ENCODE measurements at regions not wholly inside any gene's neighbourhood (a gene's known extent, or its start where the extent isn't known, plus 50 kb on each side); places are given as distances from the start of the nearest gene placed in this dataset.

DNA sequence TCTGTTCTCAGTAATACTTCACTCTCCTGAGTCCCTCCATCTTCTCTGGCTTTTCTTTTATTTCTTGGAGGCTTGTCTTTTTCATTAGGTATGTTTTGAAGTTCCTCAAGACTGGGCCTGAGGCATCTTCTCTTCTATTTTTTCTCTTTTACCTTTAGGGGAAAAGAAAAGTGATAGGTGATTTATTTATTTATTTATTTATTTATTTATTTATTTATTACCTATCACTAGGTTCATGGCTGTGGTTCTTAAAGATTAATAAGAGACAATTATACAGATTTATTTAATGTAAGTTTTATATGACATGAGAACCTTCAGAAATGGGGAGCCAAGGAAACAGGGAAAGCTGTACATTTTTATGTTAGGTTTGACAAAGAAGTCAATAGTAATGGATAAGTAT is 330.3 kb upstream of the RBMS3 start:
- no peaks in the 10 kb centered on the region for H3K9me3 ChIP-seq
- ATAC-seq (ENCODE audit: insufficient number of reproducible peaks, low FRiP score, low read depth), result no peak
- no peaks in the 10 kb centered on the region for H3K27me3 ChIP-seq (replicated peaks; ENCODE audit: insufficient read depth)
- H3K27ac ChIP-seq, result no peak overlapping the region
- H3K36me3 ChIP-seq, result no peaks in the 10 kb centered on the region
- peaks cover 0 to 9% of the 10 kb centered on the region in 2 donors for H3K4me1 ChIP-seq (ENCODE audit: control insufficient read depth in 1 of 2, low read depth in 2 of 2)
- DNase-seq (ENCODE audit: low spot score), result no peak
- TF ChIP-seq, protein P1, sequence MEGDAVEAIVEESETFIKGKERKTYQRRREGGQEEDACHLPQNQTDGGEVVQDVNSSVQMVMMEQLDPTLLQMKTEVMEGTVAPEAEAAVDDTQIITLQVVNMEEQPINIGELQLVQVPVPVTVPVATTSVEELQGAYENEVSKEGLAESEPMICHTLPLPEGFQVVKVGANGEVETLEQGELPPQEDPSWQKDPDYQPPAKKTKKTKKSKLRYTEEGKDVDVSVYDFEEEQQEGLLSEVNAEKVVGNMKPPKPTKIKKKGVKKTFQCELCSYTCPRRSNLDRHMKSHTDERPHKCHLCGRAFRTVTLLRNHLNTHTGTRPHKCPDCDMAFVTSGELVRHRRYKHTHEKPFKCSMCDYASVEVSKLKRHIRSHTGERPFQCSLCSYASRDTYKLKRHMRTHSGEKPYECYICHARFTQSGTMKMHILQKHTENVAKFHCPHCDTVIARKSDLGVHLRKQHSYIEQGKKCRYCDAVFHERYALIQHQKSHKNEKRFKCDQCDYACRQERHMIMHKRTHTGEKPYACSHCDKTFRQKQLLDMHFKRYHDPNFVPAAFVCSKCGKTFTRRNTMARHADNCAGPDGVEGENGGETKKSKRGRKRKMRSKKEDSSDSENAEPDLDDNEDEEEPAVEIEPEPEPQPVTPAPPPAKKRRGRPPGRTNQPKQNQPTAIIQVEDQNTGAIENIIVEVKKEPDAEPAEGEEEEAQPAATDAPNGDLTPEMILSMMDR (IDR thresholded peaks at IDR 0.05), result no peak
- H3K4me3 ChIP-seq, result no peak overlapping the region

DNA sequence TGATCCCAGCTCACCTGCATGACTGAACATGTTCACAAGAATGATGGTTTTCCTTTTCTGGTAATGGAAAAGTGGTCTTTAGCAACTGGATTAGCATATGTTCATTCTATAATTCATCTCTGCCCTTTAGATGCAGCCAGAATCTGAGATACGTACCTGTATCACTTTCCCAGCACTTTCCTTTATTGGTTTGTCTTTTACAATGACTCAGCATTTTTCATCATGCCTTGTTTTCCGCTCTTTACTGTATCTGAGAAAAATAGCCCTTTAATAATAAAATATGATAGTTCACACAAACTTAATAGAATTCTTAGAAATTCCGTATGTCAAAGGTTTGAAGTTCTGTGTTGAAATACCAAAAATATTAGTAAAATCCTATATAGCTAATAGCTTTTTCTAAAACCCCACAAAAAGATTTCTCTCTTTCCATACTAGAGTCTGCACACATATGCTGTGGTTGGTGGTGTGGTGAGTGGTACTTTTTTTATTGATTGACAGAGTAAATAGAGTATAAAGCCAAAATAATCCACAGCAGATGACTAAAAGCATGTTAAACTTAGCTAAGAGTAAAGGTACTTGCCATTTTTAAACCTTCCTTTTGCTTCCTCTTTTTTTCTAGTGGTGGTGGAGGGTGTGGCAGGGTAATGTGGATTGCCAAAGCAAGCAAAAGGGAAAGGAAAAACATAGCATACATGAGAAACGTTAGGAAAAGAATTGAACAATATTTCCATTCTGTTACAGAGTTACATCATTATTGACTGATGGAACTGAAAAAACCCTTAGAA is 328.9 kb upstream of the RBMS3 start:
- Histone ChIP-seq H3K4me3 (no peak overlapping the region), H3K27ac (no peak overlapping the region), H3K36me3 (no peaks in the 10 kb centered on the region), H3K9me3 (no peaks in the 10 kb centered on the region), H3K4me1 (ENCODE audit: control insufficient read depth in 1 of 2, low read depth in 2 of 2) (peaks cover 0 to 9% of the 10 kb centered on the region in 2 donors), H3K27me3 (replicated peaks; ENCODE audit: insufficient read depth) (no peaks in the 10 kb centered on the region)
- TF ChIP-seq, protein P1 (IDR thresholded peaks at IDR 0.05), result no peak
- ATAC-seq (ENCODE audit: insufficient number of reproducible peaks, low FRiP score, low read depth) (no peak), DNase-seq (ENCODE audit: low spot score) (no peak)

DNA sequence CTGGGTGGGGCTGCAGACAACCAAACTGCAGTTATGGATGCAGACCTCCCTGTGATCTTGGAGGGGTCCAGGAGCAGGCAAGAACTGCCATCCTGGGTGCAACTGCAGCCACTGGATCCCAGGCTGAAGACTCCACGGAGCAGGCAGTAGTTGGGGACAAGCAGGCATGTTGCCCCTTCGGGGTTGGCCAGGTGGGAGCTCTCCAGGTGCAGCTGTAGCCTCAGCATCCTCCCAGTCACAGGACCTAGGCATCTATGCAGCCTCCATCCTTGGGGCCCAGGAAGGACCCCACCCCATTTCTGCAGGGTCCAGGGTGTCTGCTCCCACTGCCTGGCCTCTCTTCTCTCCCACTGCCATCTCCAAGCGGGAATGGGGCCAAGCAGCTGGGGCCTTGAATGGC is 322.2 kb upstream of the RBMS3 start:
- ATAC-seq (ENCODE audit: insufficient number of reproducible peaks, low FRiP score, low read depth) (no peak), DNase-seq (ENCODE audit: low spot score) (no peak)
- no peak overlapping the region for H3K27ac ChIP-seq
- no peaks in the 10 kb centered on the region for H3K36me3 ChIP-seq
- TF ChIP-seq, protein P1 (IDR thresholded peaks at IDR 0.05), result no peak
- no peaks in the 10 kb centered on the region for H3K9me3 ChIP-seq
- H3K4me3 ChIP-seq, result no peak overlapping the region
- H3K27me3 ChIP-seq (replicated peaks; ENCODE audit: insufficient read depth), result no peaks in the 10 kb centered on the region
- H3K4me1 ChIP-seq (ENCODE audit: control insufficient read depth in 1 of 2, low read depth in 2 of 2), result no peaks in the 10 kb centered on the region

DNA sequence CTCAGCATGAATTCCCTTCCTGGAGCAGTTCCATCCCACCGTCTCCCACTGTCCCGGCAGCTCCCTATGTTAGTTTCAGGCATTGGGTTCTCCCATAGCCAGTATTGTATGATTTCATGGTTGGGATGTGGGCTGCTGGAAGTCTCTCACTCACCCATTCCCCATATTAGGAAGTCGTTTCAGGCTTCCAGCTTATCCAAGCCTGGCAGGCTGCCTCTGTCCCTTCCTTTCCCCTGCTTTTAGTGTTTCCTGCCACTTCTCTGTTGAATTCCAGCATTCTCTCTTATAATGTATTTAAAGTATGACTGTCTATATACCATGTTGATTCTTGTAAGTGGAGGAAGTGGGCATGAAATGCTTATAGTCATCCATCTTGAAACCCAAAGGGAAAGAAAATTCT is 309.7 kb upstream of the RBMS3 start:
- ATAC-seq (ENCODE audit: insufficient number of reproducible peaks, low FRiP score, low read depth) (peak; percentile 20), DNase-seq (ENCODE audit: low spot score) (no peak)
- Histone ChIP-seq H3K27ac (peak overlapping the region in 1 of 2 donors; percentile 65), H3K36me3 (no peaks in the 10 kb centered on the region), H3K27me3 (replicated peaks; ENCODE audit: insufficient read depth) (no peaks in the 10 kb centered on the region), H3K4me1 (ENCODE audit: control insufficient read depth in 1 of 2, low read depth in 2 of 2) (peaks cover 12 to 18% of the 10 kb centered on the region in 2 donors), H3K9me3 (peaks cover 10% of the 10 kb centered on the region), H3K4me3 (no peak overlapping the region)
- TF ChIP-seq, protein P1 (IDR thresholded peaks at IDR 0.05), result no peak

DNA sequence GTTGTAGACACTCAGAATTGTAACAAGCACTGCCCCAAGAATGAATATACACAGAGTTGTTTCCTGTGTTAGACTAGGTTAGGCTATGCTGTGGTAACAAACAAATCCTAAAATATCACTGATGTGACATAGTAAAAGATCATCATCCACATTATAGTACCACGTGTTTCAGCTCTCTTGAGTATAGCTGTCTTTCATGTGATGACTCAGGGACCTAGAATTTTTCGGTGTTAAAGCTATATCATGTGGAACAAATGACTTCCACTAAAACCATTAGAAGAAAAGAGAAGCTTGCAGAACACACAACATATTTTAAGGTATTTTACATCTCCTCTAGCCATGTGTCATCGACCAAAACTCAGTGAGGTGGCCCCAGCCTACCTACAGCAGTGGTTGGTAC is 307.9 kb upstream of the RBMS3 start:
- Histone ChIP-seq H3K36me3 (no peaks in the 10 kb centered on the region), H3K27me3 (replicated peaks; ENCODE audit: insufficient read depth) (no peaks in the 10 kb centered on the region), H3K27ac (no peak overlapping the region), H3K9me3 (peaks cover 10% of the 10 kb centered on the region), H3K4me3 (no peak overlapping the region), H3K4me1 (ENCODE audit: control insufficient read depth in 1 of 2, low read depth in 2 of 2) (peaks cover 12 to 18% of the 10 kb centered on the region in 2 donors)
- DNase-seq (ENCODE audit: low spot score), result no peak
- TF ChIP-seq, protein P1 (IDR thresholded peaks at IDR 0.05), result no peak
- no peak for ATAC-seq (ENCODE audit: insufficient number of reproducible peaks, low FRiP score, low read depth)
